ENCODE measurements at regions not wholly inside any gene's neighbourhood (a gene's known extent, or its start where the extent isn't known, plus 50 kb on each side); places are given as distances from the start of the nearest gene placed in this dataset.

DNA sequence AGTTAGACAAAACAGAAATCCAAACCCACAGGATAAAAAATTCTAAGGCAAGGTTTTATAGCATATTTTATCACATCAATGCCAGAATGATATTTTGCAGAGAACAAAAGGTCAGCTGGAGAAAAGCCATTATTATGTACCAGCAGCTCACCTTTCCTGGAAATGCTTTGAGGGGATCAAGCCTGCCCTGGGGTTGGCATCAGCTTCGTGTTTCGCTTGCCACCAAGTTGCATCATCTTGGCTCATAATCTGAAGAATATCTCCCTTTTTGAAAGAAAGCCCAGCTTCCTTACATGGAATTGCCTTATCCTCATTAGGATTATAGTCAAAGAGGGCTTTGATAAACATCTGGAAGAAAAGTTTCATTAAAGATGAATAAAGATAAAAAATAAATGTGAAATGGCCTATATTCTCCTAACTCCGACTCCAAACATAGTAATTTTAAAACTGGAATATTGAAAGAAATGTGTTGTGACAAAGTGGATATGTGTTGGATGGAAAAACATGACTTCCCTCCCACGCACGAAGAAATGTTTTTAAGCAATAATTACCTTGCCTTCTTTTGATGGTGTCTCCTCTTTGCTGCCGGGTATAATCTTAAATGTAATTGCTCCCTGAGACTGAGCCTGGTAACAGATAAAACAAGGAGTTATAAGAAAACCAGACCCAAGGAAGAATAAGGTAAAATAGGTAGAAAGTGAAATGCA lies 121.3 kb upstream of the ODAD2 start:
- no peak overlapping the region for H3K4me2 ChIP-seq (ENCODE audit: low read length)
- no peaks in the 10 kb centered on the region for H3K9me3 ChIP-seq (ENCODE audit: control insufficient read depth, insufficient read depth, low read length)
- H3K27me3 ChIP-seq (ENCODE audit: control insufficient read depth, low read length), result no peaks in the 10 kb centered on the region
- TF ChIP-seq, protein P1, sequence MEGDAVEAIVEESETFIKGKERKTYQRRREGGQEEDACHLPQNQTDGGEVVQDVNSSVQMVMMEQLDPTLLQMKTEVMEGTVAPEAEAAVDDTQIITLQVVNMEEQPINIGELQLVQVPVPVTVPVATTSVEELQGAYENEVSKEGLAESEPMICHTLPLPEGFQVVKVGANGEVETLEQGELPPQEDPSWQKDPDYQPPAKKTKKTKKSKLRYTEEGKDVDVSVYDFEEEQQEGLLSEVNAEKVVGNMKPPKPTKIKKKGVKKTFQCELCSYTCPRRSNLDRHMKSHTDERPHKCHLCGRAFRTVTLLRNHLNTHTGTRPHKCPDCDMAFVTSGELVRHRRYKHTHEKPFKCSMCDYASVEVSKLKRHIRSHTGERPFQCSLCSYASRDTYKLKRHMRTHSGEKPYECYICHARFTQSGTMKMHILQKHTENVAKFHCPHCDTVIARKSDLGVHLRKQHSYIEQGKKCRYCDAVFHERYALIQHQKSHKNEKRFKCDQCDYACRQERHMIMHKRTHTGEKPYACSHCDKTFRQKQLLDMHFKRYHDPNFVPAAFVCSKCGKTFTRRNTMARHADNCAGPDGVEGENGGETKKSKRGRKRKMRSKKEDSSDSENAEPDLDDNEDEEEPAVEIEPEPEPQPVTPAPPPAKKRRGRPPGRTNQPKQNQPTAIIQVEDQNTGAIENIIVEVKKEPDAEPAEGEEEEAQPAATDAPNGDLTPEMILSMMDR (IDR thresholded peaks at IDR 0.05; ENCODE audit: low read depth, low read length, poor library complexity, severe bottlenecking), result no peak
- no peak for TF ChIP-seq EZH2phosphoT487 (IDR thresholded peaks at IDR 0.05; ENCODE audit: borderline replicate concordance, low read length)
- no peaks in the 10 kb centered on the region for H3F3A ChIP-seq (ENCODE audit: control insufficient read depth, insufficient read depth)
- H3K4me1 ChIP-seq (ENCODE audit: control insufficient read depth, low read length), result no peaks in the 10 kb centered on the region
- H3K4me3 ChIP-seq (ENCODE audit: low read length), result no peak overlapping the region
- H3K36me3 ChIP-seq (ENCODE audit: control insufficient read depth, low read length), result no peaks in the 10 kb centered on the region
- H3K79me2 ChIP-seq (ENCODE audit: control insufficient read depth, low read length), result no peaks in the 10 kb centered on the region
- no peak overlapping the region for H3K27ac ChIP-seq (ENCODE audit: low read depth, low read length)
- H4K20me1 ChIP-seq (ENCODE audit: control insufficient read depth, insufficient read depth, low read depth, low read length), result no peaks in the 10 kb centered on the region
- no peaks in the 10 kb centered on the region for H3K9me2 ChIP-seq (replicated peaks; ENCODE audit: control insufficient read depth, low read length)

DNA sequence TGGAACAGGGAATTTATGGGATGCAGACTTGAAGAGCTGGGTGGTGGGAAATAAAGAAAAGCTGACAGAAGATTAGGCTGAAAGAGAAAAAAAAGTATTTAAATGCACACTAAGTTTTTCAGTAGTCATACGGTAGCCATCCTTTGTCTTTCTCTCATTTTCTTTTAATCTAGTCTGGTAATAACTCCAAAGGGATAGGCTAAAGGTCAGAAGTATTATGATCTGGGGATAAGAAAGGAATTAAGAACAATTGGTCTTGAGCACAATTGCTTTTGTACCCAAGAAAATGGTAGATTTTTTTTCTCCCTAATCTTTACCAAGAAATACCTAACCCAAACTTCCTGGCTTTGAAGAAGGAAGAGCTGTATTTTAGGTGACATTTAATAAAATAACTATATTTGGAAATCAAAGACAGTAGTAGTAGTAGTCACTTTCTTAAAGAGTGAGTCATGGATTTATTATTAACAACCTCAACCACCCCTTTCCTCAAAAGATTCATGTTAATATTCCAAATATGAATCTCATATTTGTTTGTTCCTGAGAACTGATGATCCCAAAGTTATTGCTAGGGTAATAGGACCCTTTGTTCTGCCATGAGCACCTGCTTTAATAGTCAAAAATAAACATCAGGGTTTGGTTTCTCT lies 120.2 kb upstream of the ODAD2 start:
- Histone ChIP-seq H3K79me2 (ENCODE audit: control insufficient read depth, low read length) (no peaks in the 10 kb centered on the region), H3K27ac (ENCODE audit: low read depth, low read length) (no peak overlapping the region), H3K27me3 (ENCODE audit: control insufficient read depth, low read length) (no peaks in the 10 kb centered on the region), H3K4me3 (ENCODE audit: low read length) (no peak overlapping the region), H3K4me2 (ENCODE audit: low read length) (no peak overlapping the region), H4K20me1 (ENCODE audit: control insufficient read depth, insufficient read depth, low read depth, low read length) (no peaks in the 10 kb centered on the region), H3K36me3 (ENCODE audit: control insufficient read depth, low read length) (no peaks in the 10 kb centered on the region), H3K9me2 (replicated peaks; ENCODE audit: control insufficient read depth, low read length) (no peaks in the 10 kb centered on the region), H3F3A (ENCODE audit: control insufficient read depth, insufficient read depth) (no peaks in the 10 kb centered on the region), H3K4me1 (ENCODE audit: control insufficient read depth, low read length) (no peaks in the 10 kb centered on the region), H3K9me3 (ENCODE audit: control insufficient read depth, insufficient read depth, low read length) (no peaks in the 10 kb centered on the region)
- TF ChIP-seq EZH2phosphoT487 (IDR thresholded peaks at IDR 0.05; ENCODE audit: borderline replicate concordance, low read length), result no peak
- TF ChIP-seq, protein P1 (IDR thresholded peaks at IDR 0.05; ENCODE audit: low read depth, low read length, poor library complexity, severe bottlenecking), result no peak

DNA sequence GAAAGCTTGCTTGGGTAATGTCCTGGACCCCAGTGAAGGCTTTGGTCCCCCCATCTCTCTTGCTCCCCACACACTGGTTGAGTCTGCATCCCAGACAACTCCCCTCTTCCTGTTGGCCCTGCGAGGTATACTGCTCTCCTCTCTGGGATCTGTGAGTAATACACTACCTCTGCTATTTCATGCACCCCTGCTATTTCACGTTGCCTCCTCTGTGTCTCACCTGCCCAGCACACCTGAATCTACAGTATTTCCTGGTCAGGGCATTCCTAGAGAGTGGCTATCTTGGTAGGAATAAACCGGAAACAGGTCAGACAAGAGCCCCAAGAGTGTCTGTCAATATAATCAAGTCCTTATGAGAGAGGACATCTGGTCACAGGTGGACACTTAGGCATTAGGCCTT lies 114.3 kb upstream of the ODAD2 start:
- no peak overlapping the region for H3K4me2 ChIP-seq (ENCODE audit: low read length)
- H3K9me3 ChIP-seq (ENCODE audit: control insufficient read depth, insufficient read depth, low read length), result no peaks in the 10 kb centered on the region
- no peaks in the 10 kb centered on the region for H3K36me3 ChIP-seq (ENCODE audit: control insufficient read depth, low read length)
- no peaks in the 10 kb centered on the region for H4K20me1 ChIP-seq (ENCODE audit: control insufficient read depth, insufficient read depth, low read depth, low read length)
- no peaks in the 10 kb centered on the region for H3F3A ChIP-seq (ENCODE audit: control insufficient read depth, insufficient read depth)
- H3K4me1 ChIP-seq (ENCODE audit: control insufficient read depth, low read length), result no peaks in the 10 kb centered on the region
- H3K9me2 ChIP-seq (replicated peaks; ENCODE audit: control insufficient read depth, low read length), result no peaks in the 10 kb centered on the region
- H3K4me3 ChIP-seq (ENCODE audit: low read length), result no peak overlapping the region
- H3K79me2 ChIP-seq (ENCODE audit: control insufficient read depth, low read length), result no peaks in the 10 kb centered on the region
- H3K27me3 ChIP-seq (ENCODE audit: control insufficient read depth, low read length), result no peaks in the 10 kb centered on the region
- H3K27ac ChIP-seq (ENCODE audit: low read depth, low read length), result no peak overlapping the region
- TF ChIP-seq, protein P1 (IDR thresholded peaks at IDR 0.05; ENCODE audit: low read depth, low read length, poor library complexity, severe bottlenecking), result no peak
- no peak for TF ChIP-seq EZH2phosphoT487 (IDR thresholded peaks at IDR 0.05; ENCODE audit: borderline replicate concordance, low read length)
